Spinal cord (tissue), 9 donors: ENCODE measurements at regions not wholly inside any gene's neighbourhood (a gene's known extent, or its start where the extent isn't known, plus 50 kb on each side); places are given as distances from the start of the nearest gene placed in this dataset.
"Not testable (repeated sequence)": the region's sequence is repeated elsewhere in the genome, so short reads cannot be mapped to it uniquely, and the experiment has no call there.

Experiments used
- DNase-seq, 6 donors: peaks; one replicate each; pipeline versions ENCODE4 v3.0.0 to v3.0.0-alpha.2; 2013 to 2015; ENCODE audit warnings: low spot score in 6 of 6, low read depth in 4 of 6
- H3K27ac ChIP-seq: one replicate; pipeline ENCODE4 v1.5.1; 2013; ENCODE audit warnings: low read depth, low read length, control low read depth
- H3K27me3 ChIP-seq: one replicate; pipeline ENCODE4 v1.6.1; 2013; ENCODE audit warnings: low read length; ENCODE audit not compliant: control insufficient read depth, insufficient read depth
- H3K36me3 ChIP-seq: one replicate; pipeline ENCODE4 v1.6.1; 2013; ENCODE audit warnings: low read length; ENCODE audit not compliant: control insufficient read depth, insufficient read depth
- H3K4me1 ChIP-seq: one replicate; pipeline ENCODE4 v1.6.1; 2013; ENCODE audit warnings: low read length; ENCODE audit not compliant: control insufficient read depth, insufficient read depth
- H3K4me3 ChIP-seq: one replicate; pipeline ENCODE4 v1.5.1; 2013; ENCODE audit warnings: low read depth, low read length, control low read depth
- H3K9me3 ChIP-seq: one replicate; pipeline ENCODE4 v1.6.1; 2013; ENCODE audit warnings: low read length; ENCODE audit not compliant: control insufficient read depth, insufficient read depth
- WGBS: methylation state at CpG from one replicate; pipeline ENCODE4 v1.1.5; 2013; ENCODE audit warnings: missing lambda C conversion rate; ENCODE audit not compliant: insufficient coverage; 5-methylcytosine and 5-hydroxymethylcytosine counted together
- donor health status: healthy.

GRCh38 chr16:26413780-26414179, 652.9 kb upstream of the C16orf82 start:
- no peaks in the 10 kb centered on the region for H3K4me1 ChIP-seq
- no peak overlapping the region for H3K4me3 ChIP-seq
- H3K9me3 ChIP-seq, result peaks cover 2% of the 10 kb centered on the region
- H3K27ac ChIP-seq, result no peak overlapping the region
- no peaks in the 10 kb centered on the region for H3K36me3 ChIP-seq
- DNase-seq, result peak in 1 of 6 donors; percentile 53
- no peaks in the 10 kb centered on the region for H3K27me3 ChIP-seq
- 69% methylated on average over 3 of the region's 3 CpGs for WGBS

DNA sequence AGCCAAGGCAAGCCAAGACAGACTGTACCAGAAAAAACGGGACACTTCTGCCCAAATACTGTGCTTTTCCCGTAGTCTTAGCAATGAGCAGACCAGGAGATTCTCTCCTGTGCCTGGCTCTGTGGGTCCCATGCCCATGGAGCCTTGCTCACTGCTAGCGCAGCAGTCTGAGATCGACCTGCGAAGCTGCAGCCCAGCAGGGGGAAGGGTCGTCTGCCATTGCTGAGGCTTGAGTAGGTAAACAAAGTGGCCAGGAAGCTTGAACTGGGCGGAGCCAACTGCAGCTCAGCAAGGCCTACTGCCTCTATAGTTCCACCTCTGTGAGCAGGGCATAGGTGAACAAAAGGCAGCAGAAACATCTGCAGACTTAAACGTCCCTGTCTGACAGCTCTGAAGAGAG, 647.3 kb upstream of the C16orf82 start:
- DNase-seq, H3K9me3 ChIP-seq: not testable (repeated sequence)

DNA sequence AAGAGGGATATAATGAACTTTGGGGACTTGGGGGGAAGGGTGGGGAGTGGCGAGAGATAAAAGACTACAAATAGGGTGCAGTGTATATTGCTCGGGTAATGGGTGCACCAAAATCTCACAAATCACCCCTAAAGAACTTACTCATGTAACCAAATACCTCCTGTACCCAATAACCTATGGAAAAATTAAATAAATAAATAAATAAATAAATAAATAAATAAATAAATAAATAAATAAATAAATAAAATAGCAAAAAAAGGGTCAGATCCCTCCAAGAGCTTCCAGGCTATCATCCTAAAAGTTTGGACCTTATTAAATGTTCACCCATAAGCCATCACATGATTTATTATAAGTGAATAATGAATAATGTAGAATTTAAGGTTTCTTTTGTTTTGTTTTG, 636.1 kb upstream of the C16orf82 start:
- no peak for DNase-seq
- Histone ChIP-seq H3K27ac (no peak overlapping the region), H3K36me3 (no peaks in the 10 kb centered on the region), H3K9me3 (no peaks in the 10 kb centered on the region), H3K4me3 (no peak overlapping the region), H3K4me1 (no peaks in the 10 kb centered on the region), H3K27me3 (no peaks in the 10 kb centered on the region)
- WGBS, result no CpG with 5 or more reads among the region's 2 CpGs

More for the DNA sequence above, 647.3 kb upstream of the C16orf82 start:
- H3K27ac ChIP-seq, H3K4me1 ChIP-seq, H3K36me3 ChIP-seq, H3K4me3 ChIP-seq, H3K27me3 ChIP-seq: not testable (repeated sequence)
- 66% methylated on average over 8 of the region's 8 CpGs for WGBS

DNA sequence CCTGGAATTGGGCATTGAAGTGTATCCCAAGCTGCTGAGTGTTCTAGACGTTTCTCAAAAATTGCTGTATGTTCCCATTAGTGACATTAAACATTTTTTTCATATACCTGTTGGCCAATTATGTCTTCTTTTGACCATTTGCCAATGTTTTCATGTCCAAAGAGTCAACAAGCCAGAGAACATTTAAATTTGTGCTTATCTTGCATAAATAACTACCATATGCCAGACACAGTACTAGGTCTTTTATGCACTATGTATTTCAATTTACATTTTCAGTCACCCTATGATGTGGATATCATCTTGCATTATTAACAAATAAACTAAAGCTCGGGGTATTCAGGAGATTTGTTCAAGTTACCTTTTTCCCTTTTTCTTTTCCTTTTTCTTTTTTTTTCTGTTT, 632.9 kb upstream of the C16orf82 start:
- Histone ChIP-seq H3K27ac (no peak overlapping the region), H3K4me1 (no peaks in the 10 kb centered on the region), H3K27me3 (no peaks in the 10 kb centered on the region), H3K36me3 (no peaks in the 10 kb centered on the region), H3K4me3 (no peak overlapping the region), H3K9me3 (no peaks in the 10 kb centered on the region)
- WGBS, result no CpG with 5 or more reads among the region's 2 CpGs
- no peak for DNase-seq

- no peaks in the 10 kb centered on the region for H3K36me3 ChIP-seq
- WGBS, result 38% methylated on average over 3 of the region's 3 CpGs
- DNase-seq, result no peak
- H3K4me3 ChIP-seq, result no peak overlapping the region
- no peaks in the 10 kb centered on the region for H3K9me3 ChIP-seq
- H3K4me1 ChIP-seq, result no peaks in the 10 kb centered on the region
- H3K27me3 ChIP-seq, result no peaks in the 10 kb centered on the region
- H3K27ac ChIP-seq, result no peak overlapping the region
Measured at GRCh38 chr16:26441178-26441577, 625.5 kb upstream of the C16orf82 start.

DNA sequence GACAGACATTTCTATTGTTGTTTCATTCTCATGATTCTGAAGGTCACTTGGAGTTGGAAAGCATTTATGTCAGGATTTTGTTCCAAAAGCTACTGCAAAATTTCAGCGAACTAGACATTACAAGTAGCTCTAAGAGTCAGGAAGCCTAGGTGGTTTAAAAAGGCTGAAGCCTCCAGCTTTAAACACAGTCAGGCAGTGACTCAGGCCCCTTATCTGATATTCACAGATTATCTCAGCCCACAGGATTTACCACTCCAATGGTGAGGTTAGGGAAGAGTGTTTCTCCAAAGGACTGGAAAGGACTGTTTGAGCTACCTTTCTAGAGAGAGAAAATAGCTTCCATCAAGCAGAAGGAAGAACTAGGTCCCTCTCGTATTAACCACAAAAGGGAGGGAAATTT, 624.4 kb upstream of the C16orf82 start:
- WGBS, result 100% methylated on average over 1 of the region's 2 CpGs
- H3K4me1 ChIP-seq, result no peaks in the 10 kb centered on the region

GRCh38 chr16:26447570-26447969, 619.2 kb upstream of the C16orf82 start:
- H3K27me3 ChIP-seq, result no peaks in the 10 kb centered on the region
- no peaks in the 10 kb centered on the region for H3K36me3 ChIP-seq
- H3K4me1 ChIP-seq, result no peaks in the 10 kb centered on the region
- 94% methylated on average over 2 of the region's 5 CpGs for WGBS
- H3K9me3 ChIP-seq, result no peaks in the 10 kb centered on the region
- DNase-seq, result no peak
- no peak overlapping the region for H3K27ac ChIP-seq
- H3K4me3 ChIP-seq, result no peak overlapping the region

More for the DNA sequence above, 624.4 kb upstream of the C16orf82 start:
- H3K9me3 ChIP-seq, result no peaks in the 10 kb centered on the region
- H3K27ac ChIP-seq, result no peak overlapping the region
- H3K4me3 ChIP-seq, result no peak overlapping the region
- no peaks in the 10 kb centered on the region for H3K27me3 ChIP-seq
- no peak for DNase-seq
- H3K36me3 ChIP-seq, result no peaks in the 10 kb centered on the region

- Histone ChIP-seq H3K9me3 (peaks cover 2% of the 10 kb centered on the region), H3K4me1 (no peaks in the 10 kb centered on the region), H3K27ac (no peak overlapping the region), H3K36me3 (no peaks in the 10 kb centered on the region), H3K27me3 (no peaks in the 10 kb centered on the region), H3K4me3 (no peak overlapping the region)
- no peak for DNase-seq
- no CpG with 5 or more reads among the region's 1 CpG for WGBS
Measured at GRCh38 chr16:26453215-26453614, 613.5 kb upstream of the C16orf82 start.

- Histone ChIP-seq H3K27ac (no peak overlapping the region), H3K4me1 (no peaks in the 10 kb centered on the region), H3K4me3 (no peak overlapping the region), H3K27me3 (no peaks in the 10 kb centered on the region), H3K9me3 (peaks cover 2% of the 10 kb centered on the region), H3K36me3 (no peaks in the 10 kb centered on the region)
- no CpG with 5 or more reads among the region's 2 CpGs for WGBS
- no peak for DNase-seq
Measured at GRCh38 chr16:26454102-26454501, 612.6 kb upstream of the C16orf82 start.

DNA sequence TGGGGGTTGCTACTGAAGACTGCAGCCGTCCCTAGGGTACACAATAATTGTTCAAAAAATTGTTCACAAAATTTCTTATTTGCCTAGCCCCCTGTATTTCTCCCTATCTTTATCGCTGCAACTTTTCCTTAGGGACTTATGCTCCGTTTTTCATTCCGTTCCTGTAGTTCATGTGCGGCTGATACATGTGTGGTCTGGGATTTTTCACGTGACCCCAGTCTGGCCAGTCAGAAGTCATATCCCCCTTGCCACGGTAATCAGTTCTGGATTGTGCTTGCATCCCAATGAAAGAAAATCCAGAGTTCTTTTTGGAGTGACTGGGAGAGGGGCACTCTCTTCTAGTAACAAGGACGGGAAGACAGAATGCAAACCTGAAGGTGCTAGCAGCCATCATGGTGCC, 610.7 kb upstream of the C16orf82 start:
- no peaks in the 10 kb centered on the region for H3K27me3 ChIP-seq
- H3K4me1 ChIP-seq, result no peaks in the 10 kb centered on the region
- WGBS, result 81% methylated on average over 5 of the region's 8 CpGs
- H3K36me3 ChIP-seq, result no peaks in the 10 kb centered on the region
- no peak overlapping the region for H3K27ac ChIP-seq
- no peak for DNase-seq
- H3K4me3 ChIP-seq, result no peak overlapping the region
- H3K9me3 ChIP-seq, result peaks cover 2% of the 10 kb centered on the region
